GM12872 (cell line): ENCODE measurements at regions not wholly inside any gene's neighbourhood (a gene's known extent, or its start where the extent isn't known, plus 50 kb on each side); places are given as distances from the start of the nearest gene placed in this dataset.

Experiments used
- TF ChIP-seq, protein P1 (sequence below): IDR thresholded peaks from 3 replicates; pipeline ENCODE4 v1.5.1; 2011; ENCODE audit warnings: low read depth, mild to moderate bottlenecking, low read length, moderate library complexity; ENCODE audit not compliant: insufficient read depth

DNA sequence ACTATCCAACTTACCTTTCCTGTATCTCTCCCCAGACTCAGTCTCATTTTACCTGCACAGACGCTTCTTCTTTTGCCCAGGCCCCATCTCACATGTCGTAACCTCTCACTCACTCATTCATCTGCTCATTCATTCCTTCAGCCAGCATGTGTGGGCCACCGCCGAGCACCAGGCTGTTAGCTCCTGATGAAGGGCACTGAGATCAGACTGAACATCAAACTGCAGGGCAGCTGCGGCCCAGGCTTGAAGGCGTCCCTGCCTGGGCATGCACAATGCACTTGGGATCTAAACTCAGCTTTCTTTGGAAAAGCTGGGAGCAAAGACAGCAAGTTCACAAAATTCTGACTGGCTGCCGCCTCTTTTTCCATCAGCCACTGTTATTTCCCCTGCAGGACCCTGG lies 1456.3 kb downstream of the BRD1 start:
- TF ChIP-seq, protein P1, sequence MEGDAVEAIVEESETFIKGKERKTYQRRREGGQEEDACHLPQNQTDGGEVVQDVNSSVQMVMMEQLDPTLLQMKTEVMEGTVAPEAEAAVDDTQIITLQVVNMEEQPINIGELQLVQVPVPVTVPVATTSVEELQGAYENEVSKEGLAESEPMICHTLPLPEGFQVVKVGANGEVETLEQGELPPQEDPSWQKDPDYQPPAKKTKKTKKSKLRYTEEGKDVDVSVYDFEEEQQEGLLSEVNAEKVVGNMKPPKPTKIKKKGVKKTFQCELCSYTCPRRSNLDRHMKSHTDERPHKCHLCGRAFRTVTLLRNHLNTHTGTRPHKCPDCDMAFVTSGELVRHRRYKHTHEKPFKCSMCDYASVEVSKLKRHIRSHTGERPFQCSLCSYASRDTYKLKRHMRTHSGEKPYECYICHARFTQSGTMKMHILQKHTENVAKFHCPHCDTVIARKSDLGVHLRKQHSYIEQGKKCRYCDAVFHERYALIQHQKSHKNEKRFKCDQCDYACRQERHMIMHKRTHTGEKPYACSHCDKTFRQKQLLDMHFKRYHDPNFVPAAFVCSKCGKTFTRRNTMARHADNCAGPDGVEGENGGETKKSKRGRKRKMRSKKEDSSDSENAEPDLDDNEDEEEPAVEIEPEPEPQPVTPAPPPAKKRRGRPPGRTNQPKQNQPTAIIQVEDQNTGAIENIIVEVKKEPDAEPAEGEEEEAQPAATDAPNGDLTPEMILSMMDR: no peak

DNA sequence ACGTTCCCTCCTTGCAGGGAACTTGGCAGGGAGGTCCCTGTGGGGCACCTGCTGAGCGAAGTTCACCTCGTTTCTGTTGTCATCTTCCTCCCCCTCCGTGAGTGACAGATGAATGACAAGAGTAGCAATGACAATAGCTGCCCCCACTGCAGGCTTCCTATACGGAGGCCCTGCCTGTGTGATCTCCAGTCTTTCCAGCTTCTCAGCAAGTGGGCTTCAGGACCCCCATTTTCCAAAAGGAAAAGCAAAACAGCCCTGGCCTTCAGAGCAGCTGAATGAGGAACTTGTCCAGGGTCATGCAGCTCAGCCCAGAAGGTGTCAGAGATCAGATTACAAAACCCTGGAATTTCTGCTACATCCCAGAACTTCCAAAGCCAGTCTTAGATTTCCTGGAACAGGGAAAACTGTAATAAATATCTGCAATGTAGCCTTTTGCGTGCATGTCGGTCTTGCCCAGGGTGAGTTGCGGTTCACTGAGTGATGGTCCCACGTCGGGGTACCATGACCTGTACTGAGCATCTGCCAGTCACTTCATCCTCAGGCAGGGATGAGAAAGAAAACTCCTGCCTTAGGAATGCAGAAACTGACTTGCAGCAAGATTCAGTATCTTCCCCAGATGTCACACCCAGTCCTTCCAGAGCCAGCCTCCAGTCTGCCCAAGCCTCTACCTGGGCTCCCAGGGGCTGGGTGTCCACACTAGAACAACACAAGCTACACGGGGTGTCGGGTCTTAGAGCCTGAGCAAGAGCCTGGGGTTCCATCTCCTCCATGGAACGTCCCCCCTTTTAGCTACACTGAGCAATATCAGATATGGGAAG lies 1457.0 kb downstream of the BRD1 start:
- TF ChIP-seq, protein P1: no peak

DNA sequence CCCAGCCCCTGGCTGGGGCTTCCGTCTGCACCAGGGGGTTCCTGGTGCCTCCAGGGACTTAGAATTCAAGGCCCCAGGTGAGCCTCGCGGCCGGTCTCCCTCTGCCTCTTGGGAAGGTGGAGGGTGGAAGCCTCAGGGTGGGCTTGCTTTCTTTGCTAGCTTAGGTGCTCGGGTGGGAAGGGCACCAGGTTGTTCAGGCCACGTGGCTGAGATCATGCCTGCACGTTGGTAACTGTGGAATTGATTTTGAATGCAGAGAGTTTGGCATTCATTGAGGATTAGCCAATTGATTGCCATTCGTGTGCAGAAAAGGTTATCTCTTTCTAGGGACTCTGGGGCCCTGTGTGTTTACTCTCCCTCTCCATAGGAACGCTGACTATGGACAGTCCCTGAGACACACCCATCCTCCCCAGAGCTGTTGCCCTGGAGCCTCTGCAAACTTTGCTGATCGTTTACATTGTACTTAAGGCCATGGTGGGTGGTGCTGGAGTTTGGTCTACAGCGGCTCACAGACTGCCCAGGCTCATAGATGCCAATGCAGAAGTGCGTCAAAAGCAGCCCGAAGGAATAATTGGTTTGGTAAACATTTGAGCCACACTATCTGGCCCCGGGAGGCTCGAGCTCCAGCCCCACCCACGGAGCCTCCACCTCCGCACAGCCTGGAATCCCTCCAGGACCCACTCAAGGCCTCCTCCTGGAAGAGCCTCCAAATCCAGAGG lies 1457.7 kb downstream of the BRD1 start:
- TF ChIP-seq, protein P1: no peak

DNA sequence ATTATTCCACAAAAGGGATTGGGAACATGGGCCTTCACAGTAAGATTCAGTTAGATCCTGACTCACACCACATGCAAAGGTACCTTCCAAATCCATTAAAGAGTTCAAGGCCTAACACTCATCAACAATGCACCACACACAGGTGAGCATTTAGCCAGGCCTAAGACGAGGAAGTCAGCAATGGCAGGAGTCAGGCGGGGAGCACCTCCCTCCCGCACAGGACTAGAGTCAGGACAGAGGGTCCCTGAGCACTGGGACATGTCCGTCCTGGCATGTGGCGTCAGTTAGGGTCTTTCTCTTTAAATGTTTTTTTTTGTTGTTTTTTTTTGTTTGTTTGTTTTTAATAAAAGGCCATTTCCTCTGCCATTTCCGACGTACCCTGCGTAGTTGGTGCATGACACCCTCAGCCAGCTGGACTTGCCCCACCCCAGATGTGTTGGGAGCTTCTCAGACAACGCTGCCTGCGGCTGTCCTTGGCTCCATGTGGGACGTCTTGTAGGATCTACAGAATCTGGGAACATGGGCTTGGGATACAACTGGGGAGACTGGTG lies 1458.6 kb downstream of the BRD1 start:
- TF ChIP-seq, protein P1: no peak

DNA sequence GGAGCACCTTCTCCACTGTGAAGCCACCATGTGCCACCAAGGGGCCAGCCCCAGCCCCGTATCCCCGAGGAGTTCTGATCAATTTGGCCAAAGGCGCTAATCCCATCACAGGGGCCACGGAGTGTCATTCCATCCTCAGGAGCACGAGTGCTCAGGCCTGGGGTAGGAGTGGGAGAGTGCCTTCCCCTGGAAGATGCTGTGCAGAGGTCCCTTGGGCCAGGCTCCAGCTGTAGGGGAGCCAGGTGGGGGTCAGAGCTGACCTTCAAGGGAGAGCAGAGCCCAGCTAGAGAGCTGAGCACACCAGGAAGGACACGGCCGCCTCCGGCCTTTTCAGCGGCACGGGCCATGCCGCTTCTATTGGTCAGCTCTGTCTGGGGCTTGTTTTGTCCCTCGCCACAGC lies 1459.9 kb downstream of the BRD1 start:
- TF ChIP-seq, protein P1: no peak

DNA sequence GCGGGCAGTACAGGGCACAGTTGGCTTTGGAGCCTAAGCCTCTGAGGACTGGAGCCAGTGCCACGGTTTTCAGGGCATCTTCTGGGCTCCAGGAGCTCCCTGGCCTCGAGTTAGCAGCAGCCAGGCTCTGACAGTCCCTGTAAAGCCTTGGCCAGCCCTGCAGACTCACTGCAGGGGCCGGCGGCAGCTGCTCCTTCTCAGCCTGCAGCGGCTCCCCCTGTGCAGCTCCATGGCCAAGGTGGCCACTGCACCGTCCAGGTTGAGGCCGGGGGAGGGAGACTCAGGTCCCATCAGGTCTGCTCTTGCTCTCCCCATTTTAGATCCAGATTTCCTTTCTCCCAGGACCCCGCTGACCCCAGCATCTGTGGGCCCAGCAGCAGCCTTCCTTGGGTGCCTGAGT lies 1461.1 kb downstream of the BRD1 start:
- TF ChIP-seq, protein P1: no peak

DNA sequence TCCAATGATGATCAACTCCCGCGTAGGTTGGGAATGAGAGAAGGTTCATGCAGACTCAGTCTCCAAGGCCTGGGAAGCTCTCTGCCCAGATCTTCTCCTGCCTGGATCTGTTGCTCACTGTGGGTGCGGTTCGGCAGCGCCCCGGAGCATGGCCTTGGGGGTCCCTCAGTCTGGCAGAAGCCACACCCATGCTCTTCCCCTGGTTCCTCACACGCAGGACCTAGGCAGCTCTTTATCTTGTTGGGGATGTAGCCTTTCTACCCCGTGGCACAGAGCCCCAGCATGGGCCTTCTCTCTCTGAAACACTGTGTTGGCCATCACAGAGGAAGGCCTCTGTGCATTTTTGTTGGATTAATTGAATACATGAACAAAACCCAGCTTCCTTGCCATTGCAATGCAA lies 1461.6 kb downstream of the BRD1 start:
- TF ChIP-seq, protein P1: no peak
